ENCODE measurements at regions not wholly inside any gene's neighbourhood (a gene's known extent, or its start where the extent isn't known, plus 50 kb on each side); places are given as distances from the start of the nearest gene placed in this dataset.

- ChIA-PET POLR2A (ENCODE audit: low non-redundant PET) (no interaction called here), CTCF (interaction anchor here (0.7 kb wide), 1 partner anchor 1575 kb away, joined by 3 read pairs; no protein-coding TSS in a partner anchor)
Observed at GRCh38 chr4:184934961-184935360, 83.3 kb upstream of the HELT start.

GRCh38 chr4:184936071-184936470 lies 82.2 kb upstream of the HELT start:
- H3K27ac ChIP-seq, result no peak overlapping the region
- ChIA-PET POLR2A (ENCODE audit: low non-redundant PET) (no interaction called here), CTCF (interaction anchor here (0.6 kb wide), 1 partner anchor 160 kb away, joined by 4 read pairs; no protein-coding TSS in a partner anchor)
- TF ChIP-seq CTCF (conservative IDR thresholded peaks at IDR 0.05; ENCODE audit: low read depth), result no peak
- no peak for DNase-seq (ENCODE audit: low spot score)

More at GRCh38 chr4:184934961-184935360, 83.3 kb upstream of the HELT start:
- DNase-seq (ENCODE audit: low spot score), result no peak
- TF ChIP-seq CTCF (conservative IDR thresholded peaks at IDR 0.05; ENCODE audit: low read depth), result no peak
- no peak overlapping the region for H3K27ac ChIP-seq

GRCh38 chr4:184937030-184937710 lies 81.1 kb upstream of the HELT start:
- H3K27ac ChIP-seq, result no peak overlapping the region
- ChIA-PET CTCF (interaction anchor here (0.5 kb wide), 1 partner anchor 21 kb away, joined by 3 read pairs; no protein-coding TSS in a partner anchor), POLR2A (ENCODE audit: low non-redundant PET) (no interaction called here)
- DNase-seq (ENCODE audit: low spot score), result no peak
- TF ChIP-seq CTCF (conservative IDR thresholded peaks at IDR 0.05; ENCODE audit: low read depth), result no peak

GRCh38 chr4:184937745-184938144 lies 80.5 kb upstream of the HELT start:
- no peak for DNase-seq (ENCODE audit: low spot score)
- TF ChIP-seq CTCF (conservative IDR thresholded peaks at IDR 0.05; ENCODE audit: low read depth), result no peak
- no peak overlapping the region for H3K27ac ChIP-seq
- CTCF ChIA-PET, result interaction anchor here (0.5 kb wide), 1 partner anchor 20 kb away, joined by 3 read pairs; no protein-coding TSS in a partner anchor
- POLR2A ChIA-PET (ENCODE audit: low non-redundant PET), result no interaction called here

GRCh38 chr4:184938871-184939270 lies 79.4 kb upstream of the HELT start:
- TF ChIP-seq CTCF (conservative IDR thresholded peaks at IDR 0.05; ENCODE audit: low read depth), result no peak
- no peak for DNase-seq (ENCODE audit: low spot score)
- ChIA-PET POLR2A (ENCODE audit: low non-redundant PET) (no interaction called here), CTCF (interaction anchor here (0.6 kb wide), 1 partner anchor 737 kb away, joined by 3 read pairs; no protein-coding TSS in a partner anchor)
- H3K27ac ChIP-seq, result no peak overlapping the region

GRCh38 chr4:184939978-184940377 lies 78.3 kb upstream of the HELT start:
- no peak for DNase-seq (ENCODE audit: low spot score)
- ChIA-PET CTCF (no interaction called here), POLR2A (ENCODE audit: low non-redundant PET) (no interaction called here)
- no peak overlapping the region for H3K27ac ChIP-seq
- no peak for TF ChIP-seq CTCF (conservative IDR thresholded peaks at IDR 0.05; ENCODE audit: low read depth)
